ENCODE measurements at regions not wholly inside any gene's neighbourhood (a gene's known extent, or its start where the extent isn't known, plus 50 kb on each side); places are given as distances from the start of the nearest gene placed in this dataset.

DNA sequence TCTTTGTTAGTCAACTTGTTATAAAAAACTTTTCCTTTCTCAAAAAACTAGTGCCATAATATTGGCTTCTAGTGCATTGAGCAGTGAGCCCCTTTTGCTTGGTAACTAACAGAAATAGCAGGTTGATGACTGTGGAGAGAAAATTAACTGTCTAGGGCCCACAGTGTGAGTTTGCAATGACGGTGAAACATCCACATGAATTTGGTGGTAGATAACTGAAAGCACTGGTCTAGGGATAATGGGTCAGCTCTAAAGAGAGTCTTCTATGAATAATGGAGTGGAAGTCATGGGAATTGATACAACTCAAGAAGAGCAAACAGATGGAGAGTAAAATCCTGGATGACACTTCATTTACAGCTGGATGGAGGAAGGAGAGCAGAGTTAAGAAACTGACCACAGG, 245.4 kb downstream of the METTL4 start:
- TF ChIP-seq, protein P1, sequence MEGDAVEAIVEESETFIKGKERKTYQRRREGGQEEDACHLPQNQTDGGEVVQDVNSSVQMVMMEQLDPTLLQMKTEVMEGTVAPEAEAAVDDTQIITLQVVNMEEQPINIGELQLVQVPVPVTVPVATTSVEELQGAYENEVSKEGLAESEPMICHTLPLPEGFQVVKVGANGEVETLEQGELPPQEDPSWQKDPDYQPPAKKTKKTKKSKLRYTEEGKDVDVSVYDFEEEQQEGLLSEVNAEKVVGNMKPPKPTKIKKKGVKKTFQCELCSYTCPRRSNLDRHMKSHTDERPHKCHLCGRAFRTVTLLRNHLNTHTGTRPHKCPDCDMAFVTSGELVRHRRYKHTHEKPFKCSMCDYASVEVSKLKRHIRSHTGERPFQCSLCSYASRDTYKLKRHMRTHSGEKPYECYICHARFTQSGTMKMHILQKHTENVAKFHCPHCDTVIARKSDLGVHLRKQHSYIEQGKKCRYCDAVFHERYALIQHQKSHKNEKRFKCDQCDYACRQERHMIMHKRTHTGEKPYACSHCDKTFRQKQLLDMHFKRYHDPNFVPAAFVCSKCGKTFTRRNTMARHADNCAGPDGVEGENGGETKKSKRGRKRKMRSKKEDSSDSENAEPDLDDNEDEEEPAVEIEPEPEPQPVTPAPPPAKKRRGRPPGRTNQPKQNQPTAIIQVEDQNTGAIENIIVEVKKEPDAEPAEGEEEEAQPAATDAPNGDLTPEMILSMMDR (IDR thresholded peaks at IDR 0.05), result no peak
- no peak for TF ChIP-seq POLR2A (IDR thresholded peaks at IDR 0.05)
- no peak for TF ChIP-seq POLR2AphosphoS5 (IDR thresholded peaks at IDR 0.05; ENCODE audit: insufficient read depth in 1 of 2, low read depth in 1 of 2)
